ENCODE measurements at regions not wholly inside any gene's neighbourhood (a gene's known extent, or its start where the extent isn't known, plus 50 kb on each side); places are given as distances from the start of the nearest gene placed in this dataset.

DNA sequence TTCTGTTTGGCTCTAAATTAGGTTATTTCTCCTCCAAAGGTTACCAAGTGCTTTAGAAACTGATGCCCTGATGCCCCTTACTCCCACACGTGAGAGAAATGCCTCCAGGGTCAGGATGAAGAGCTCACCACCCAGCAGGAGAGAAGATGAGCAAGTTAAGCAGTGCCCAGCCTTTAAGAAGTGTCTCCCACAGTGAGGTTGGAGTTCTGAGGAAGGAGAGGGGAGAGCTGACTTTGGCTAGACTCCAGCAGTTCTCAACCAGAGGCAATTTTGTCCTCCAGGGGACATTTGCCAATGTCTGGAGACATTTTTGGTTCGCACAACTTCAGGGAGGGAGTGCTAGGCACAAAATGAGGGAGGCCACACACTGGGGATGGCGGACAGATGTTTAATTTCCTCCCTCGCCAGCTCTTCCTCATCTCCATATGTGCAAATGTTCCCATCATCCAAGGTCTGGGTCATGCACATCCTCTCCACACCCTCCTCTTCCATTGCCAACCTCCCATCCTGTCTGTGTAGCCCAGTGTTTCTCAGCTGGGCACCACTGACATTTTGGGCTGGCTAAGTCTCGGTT, 50.6 kb upstream of the SLC7A14 start:
- TF ChIP-seq EZH2 (optimal IDR thresholded peaks at IDR 0.05; ENCODE audit: low read depth, low read length) (no peak), EZH2phosphoT487 (IDR thresholded peaks at IDR 0.05; ENCODE audit: low read length) (no peak)
- TF ChIP-seq, protein P1, sequence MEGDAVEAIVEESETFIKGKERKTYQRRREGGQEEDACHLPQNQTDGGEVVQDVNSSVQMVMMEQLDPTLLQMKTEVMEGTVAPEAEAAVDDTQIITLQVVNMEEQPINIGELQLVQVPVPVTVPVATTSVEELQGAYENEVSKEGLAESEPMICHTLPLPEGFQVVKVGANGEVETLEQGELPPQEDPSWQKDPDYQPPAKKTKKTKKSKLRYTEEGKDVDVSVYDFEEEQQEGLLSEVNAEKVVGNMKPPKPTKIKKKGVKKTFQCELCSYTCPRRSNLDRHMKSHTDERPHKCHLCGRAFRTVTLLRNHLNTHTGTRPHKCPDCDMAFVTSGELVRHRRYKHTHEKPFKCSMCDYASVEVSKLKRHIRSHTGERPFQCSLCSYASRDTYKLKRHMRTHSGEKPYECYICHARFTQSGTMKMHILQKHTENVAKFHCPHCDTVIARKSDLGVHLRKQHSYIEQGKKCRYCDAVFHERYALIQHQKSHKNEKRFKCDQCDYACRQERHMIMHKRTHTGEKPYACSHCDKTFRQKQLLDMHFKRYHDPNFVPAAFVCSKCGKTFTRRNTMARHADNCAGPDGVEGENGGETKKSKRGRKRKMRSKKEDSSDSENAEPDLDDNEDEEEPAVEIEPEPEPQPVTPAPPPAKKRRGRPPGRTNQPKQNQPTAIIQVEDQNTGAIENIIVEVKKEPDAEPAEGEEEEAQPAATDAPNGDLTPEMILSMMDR (IDR thresholded peaks at IDR 0.05; ENCODE audit: low read length): no peak

All from MM.1S (cell line).